ENCODE measurements at regions not wholly inside any gene's neighbourhood (a gene's known extent, or its start where the extent isn't known, plus 50 kb on each side); places are given as distances from the start of the nearest gene placed in this dataset.

GRCh38 chr2:47632754-47633153 is 62.0 kb upstream of the KCNK12 start:
- Histone ChIP-seq H3K27ac (no peak overlapping the region), H3K27me3 (no peaks in the 10 kb centered on the region), H3K9me3 (no peaks in the 10 kb centered on the region), H3K4me1 (no peaks in the 10 kb centered on the region), H3K4me3 (no peak overlapping the region), H3K36me3 (no peaks in the 10 kb centered on the region)
- no peak for DNase-seq (ENCODE audit: extremely low spot score in 2 of 2)
- TF ChIP-seq POLR2AphosphoS5 (IDR thresholded peaks at IDR 0.05; ENCODE audit: insufficient read depth in 1 of 2, low read depth in 1 of 2) = no peak
- no peak for TF ChIP-seq POLR2A (IDR thresholded peaks at IDR 0.05)
- TF ChIP-seq CTCF (IDR thresholded peaks at IDR 0.05) = no peak
- intact Hi-C loops (cut with DNase I) = no loop called here

GRCh38 chr2:47631792-47632398 is 61.1 kb upstream of the KCNK12 start:
- Histone ChIP-seq H3K9me3 (no peaks in the 10 kb centered on the region), H3K36me3 (no peaks in the 10 kb centered on the region), H3K4me1 (no peaks in the 10 kb centered on the region), H3K4me3 (no peak overlapping the region), H3K27me3 (no peaks in the 10 kb centered on the region), H3K27ac (no peak overlapping the region)
- no peak for DNase-seq (ENCODE audit: extremely low spot score in 2 of 2)
- no peak for TF ChIP-seq POLR2A (IDR thresholded peaks at IDR 0.05)
- no peak for TF ChIP-seq POLR2AphosphoS5 (IDR thresholded peaks at IDR 0.05; ENCODE audit: insufficient read depth in 1 of 2, low read depth in 1 of 2)
- TF ChIP-seq CTCF (IDR thresholded peaks at IDR 0.05) = no peak
- intact Hi-C loops (cut with DNase I) = no loop called here

GRCh38 chr2:47631306-47631705 is 60.5 kb upstream of the KCNK12 start:
- H3K9me3 ChIP-seq = no peaks in the 10 kb centered on the region
- DNase-seq (ENCODE audit: extremely low spot score in 2 of 2) = no peak
- H3K4me3 ChIP-seq = no peak overlapping the region
- TF ChIP-seq CTCF (IDR thresholded peaks at IDR 0.05) = no peak
- no peak for TF ChIP-seq POLR2A (IDR thresholded peaks at IDR 0.05)
- TF ChIP-seq POLR2AphosphoS5 (IDR thresholded peaks at IDR 0.05; ENCODE audit: insufficient read depth in 1 of 2, low read depth in 1 of 2) = no peak
- intact Hi-C loops (cut with DNase I) = no loop called here
- no peaks in the 10 kb centered on the region for H3K27me3 ChIP-seq
- H3K36me3 ChIP-seq = no peaks in the 10 kb centered on the region
- no peak overlapping the region for H3K27ac ChIP-seq
- H3K4me1 ChIP-seq = no peaks in the 10 kb centered on the region

- Histone ChIP-seq H3K27ac (no peak overlapping the region), H3K36me3 (no peaks in the 10 kb centered on the region), H3K4me1 (no peaks in the 10 kb centered on the region), H3K4me3 (no peak overlapping the region), H3K27me3 (no peaks in the 10 kb centered on the region), H3K9me3 (no peaks in the 10 kb centered on the region)
- intact Hi-C loops (cut with DNase I) = no loop called here
- DNase-seq (ENCODE audit: extremely low spot score in 2 of 2) = no peak
- TF ChIP-seq CTCF (IDR thresholded peaks at IDR 0.05) = no peak
- no peak for TF ChIP-seq POLR2AphosphoS5 (IDR thresholded peaks at IDR 0.05; ENCODE audit: insufficient read depth in 1 of 2, low read depth in 1 of 2)
- no peak for TF ChIP-seq POLR2A (IDR thresholded peaks at IDR 0.05)
Measured at GRCh38 chr2:47629501-47630460, 59.0 kb upstream of the KCNK12 start.

GRCh38 chr2:47628904-47629303 is 58.1 kb upstream of the KCNK12 start:
- intact Hi-C loops (cut with DNase I) = no loop called here
- Histone ChIP-seq H3K27ac (no peak overlapping the region), H3K4me3 (no peak overlapping the region), H3K4me1 (no peaks in the 10 kb centered on the region), H3K36me3 (no peaks in the 10 kb centered on the region), H3K9me3 (no peaks in the 10 kb centered on the region), H3K27me3 (no peaks in the 10 kb centered on the region)
- DNase-seq (ENCODE audit: extremely low spot score in 2 of 2) = no peak
- no peak for TF ChIP-seq POLR2AphosphoS5 (IDR thresholded peaks at IDR 0.05; ENCODE audit: insufficient read depth in 1 of 2, low read depth in 1 of 2)
- TF ChIP-seq POLR2A (IDR thresholded peaks at IDR 0.05) = no peak
- no peak for TF ChIP-seq CTCF (IDR thresholded peaks at IDR 0.05)

All from vagina (tissue), 2 donors.